Large intestine (tissue), 3 donors: ENCODE measurements at regions not wholly inside any gene's neighbourhood (a gene's known extent, or its start where the extent isn't known, plus 50 kb on each side); places are given as distances from the start of the nearest gene placed in this dataset.
A peak's percentile ranks its signal among the peaks of the same experiment; 100 is the strongest.

Experiments
- DNase-seq, 2 donors: peaks; one replicate each; pipeline versions ENCODE4 v3.0.0 to v3.0.0-alpha.2; 2013
- H3K27ac ChIP-seq: one replicate; pipeline ENCODE4 v1.5.1; 2013; ENCODE audit warnings: low read length
- H3K27me3 ChIP-seq: 2 replicates; pipeline ENCODE4 v1.6.1; 2013; ENCODE audit warnings: low read length; ENCODE audit not compliant: control insufficient read depth, insufficient read depth
- H3K36me3 ChIP-seq: 2 replicates; pipeline ENCODE4 v1.6.1; 2013; ENCODE audit warnings: low read length; ENCODE audit not compliant: control insufficient read depth, insufficient read depth
- H3K4me1 ChIP-seq: one replicate; pipeline ENCODE4 v1.6.1; 2013; ENCODE audit warnings: low read length; ENCODE audit not compliant: control insufficient read depth, insufficient read depth
- H3K4me3 ChIP-seq: one replicate; pipeline ENCODE4 v1.5.1; 2013; ENCODE audit warnings: low read length
- H3K9me3 ChIP-seq: one replicate; pipeline ENCODE4 v1.6.1; 2013; ENCODE audit warnings: mild to moderate bottlenecking, low read depth, low read length, moderate library complexity; ENCODE audit not compliant: control insufficient read depth
- WGBS: methylation state at CpG from one replicate; pipeline ENCODE4 v1.1.5; 2013; ENCODE audit warnings: low lambda C conversion rate; ENCODE audit not compliant: insufficient coverage; 5-methylcytosine and 5-hydroxymethylcytosine counted together

GRCh38 chr13:105552078-105552477 lies 983.4 kb downstream of the EFNB2 start:
- H3K27ac ChIP-seq: no peak overlapping the region
- whole genome bisulfite sequencing: no CpG with 5 or more reads among the region's 12 CpGs
- H3K36me3 ChIP-seq: no peaks in the 10 kb centered on the region
- no peak overlapping the region for H3K4me3 ChIP-seq
- H3K4me1 ChIP-seq: no peaks in the 10 kb centered on the region
- no peak for DNase-seq
- H3K27me3 ChIP-seq: no peaks in the 10 kb centered on the region
- H3K9me3 ChIP-seq: no peaks in the 10 kb centered on the region

DNA sequence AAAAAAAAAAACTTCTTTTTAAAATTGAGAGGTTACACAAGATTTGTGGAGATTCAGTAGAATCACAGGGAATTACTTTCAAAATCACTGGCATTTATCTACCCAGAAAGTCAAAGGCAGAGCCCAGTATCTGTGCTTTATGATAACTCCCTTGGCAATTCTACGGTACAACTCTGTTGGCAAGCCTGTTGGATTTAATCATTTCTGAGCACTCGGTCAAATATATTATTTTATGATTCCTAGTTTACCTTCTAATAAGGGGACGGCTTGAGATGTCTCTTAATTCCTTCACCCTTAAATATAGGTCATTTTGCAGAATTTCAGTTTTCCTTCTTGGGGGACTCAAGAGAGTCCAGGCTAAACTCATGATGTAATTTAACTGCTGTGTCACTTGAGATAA lies 987.6 kb downstream of the EFNB2 start:
- WGBS: no CpG with 5 or more reads among the region's 3 CpGs
- H3K4me3 ChIP-seq: no peak overlapping the region
- DNase-seq: no peak
- H3K36me3 ChIP-seq: no peaks in the 10 kb centered on the region
- H3K4me1 ChIP-seq: no peaks in the 10 kb centered on the region
- H3K27me3 ChIP-seq: no peaks in the 10 kb centered on the region
- no peaks in the 10 kb centered on the region for H3K9me3 ChIP-seq
- H3K27ac ChIP-seq: no peak overlapping the region

DNA sequence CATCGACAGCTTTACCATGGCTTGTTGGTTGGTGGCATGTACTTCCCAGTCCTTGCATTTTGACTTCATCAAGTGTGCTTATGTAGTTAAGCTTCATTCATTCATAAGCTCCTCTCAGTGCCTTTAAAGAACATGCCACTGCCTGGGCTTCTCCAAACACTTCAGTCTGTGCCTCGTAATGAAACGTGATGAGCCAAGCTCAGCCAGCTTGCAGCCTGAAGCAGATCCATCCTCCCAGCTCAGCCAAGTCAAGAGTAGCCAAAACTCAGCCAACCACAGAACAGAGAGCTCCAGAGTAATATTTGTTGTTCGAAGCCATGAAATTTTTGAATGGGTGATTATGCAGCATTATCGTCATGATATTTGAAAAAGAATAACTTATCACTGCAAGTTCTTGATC lies 989.7 kb downstream of the EFNB2 start:
- DNase-seq: no peak
- Histone ChIP-seq H3K27me3 (no peaks in the 10 kb centered on the region), H3K9me3 (no peaks in the 10 kb centered on the region), H3K4me3 (no peak overlapping the region), H3K27ac (no peak overlapping the region), H3K4me1 (no peaks in the 10 kb centered on the region), H3K36me3 (no peaks in the 10 kb centered on the region)
- 83% methylated on average over 1 of the region's 5 CpGs for WGBS

- Histone ChIP-seq H3K9me3 (no peaks in the 10 kb centered on the region), H3K27me3 (no peaks in the 10 kb centered on the region), H3K27ac (no peak overlapping the region), H3K4me3 (no peak overlapping the region), H3K36me3 (no peaks in the 10 kb centered on the region), H3K4me1 (no peaks in the 10 kb centered on the region)
- WGBS: 67% methylated on average over 1 of the region's 2 CpGs
- DNase-seq: no peak
Measured at GRCh38 chr13:105543742-105544141, 991.7 kb downstream of the EFNB2 start.

DNA sequence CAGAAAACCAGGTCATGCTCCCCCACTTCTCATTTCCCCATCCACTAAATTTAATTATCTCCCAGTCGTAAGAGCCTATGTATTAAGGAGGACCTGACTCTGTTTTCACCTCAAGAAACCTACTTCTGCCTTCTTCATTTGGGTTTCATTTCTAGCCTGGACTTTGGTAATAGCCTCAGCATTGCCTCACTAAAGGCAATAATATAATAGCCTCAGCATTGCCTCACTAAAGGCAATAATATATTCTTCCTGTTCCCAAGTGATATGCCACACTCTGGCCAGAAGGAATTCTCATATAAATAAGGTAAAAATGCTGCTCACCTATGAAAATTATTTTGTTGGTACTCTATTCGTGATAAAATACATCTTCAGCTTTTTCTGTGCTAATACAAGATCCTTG lies 993.9 kb downstream of the EFNB2 start:
- H3K36me3 ChIP-seq: no peaks in the 10 kb centered on the region
- H3K4me3 ChIP-seq: no peak overlapping the region
- DNase-seq: peak in 1 of 2 donors; percentile 13
- WGBS: 100% methylated on average over 2 of the region's 2 CpGs
- no peaks in the 10 kb centered on the region for H3K9me3 ChIP-seq
- H3K27ac ChIP-seq: no peak overlapping the region
- no peaks in the 10 kb centered on the region for H3K4me1 ChIP-seq
- no peaks in the 10 kb centered on the region for H3K27me3 ChIP-seq

- no peaks in the 10 kb centered on the region for H3K36me3 ChIP-seq
- no peak overlapping the region for H3K4me3 ChIP-seq
- no peaks in the 10 kb centered on the region for H3K27me3 ChIP-seq
- 80% methylated on average over 1 of the region's 4 CpGs for WGBS
- no peaks in the 10 kb centered on the region for H3K4me1 ChIP-seq
- no peak overlapping the region for H3K27ac ChIP-seq
- no peaks in the 10 kb centered on the region for H3K9me3 ChIP-seq
- DNase-seq: no peak
Measured at GRCh38 chr13:105538346-105538745, 997.1 kb downstream of the EFNB2 start.

GRCh38 chr13:105537113-105537512 lies 998.3 kb downstream of the EFNB2 start:
- H3K4me1 ChIP-seq: no peaks in the 10 kb centered on the region
- no peaks in the 10 kb centered on the region for H3K9me3 ChIP-seq
- H3K27me3 ChIP-seq: no peaks in the 10 kb centered on the region
- no peaks in the 10 kb centered on the region for H3K36me3 ChIP-seq
- no peak for DNase-seq
- no peak overlapping the region for H3K27ac ChIP-seq
- H3K4me3 ChIP-seq: no peak overlapping the region
- WGBS: 65% methylated on average over 5 of the region's 7 CpGs

DNA sequence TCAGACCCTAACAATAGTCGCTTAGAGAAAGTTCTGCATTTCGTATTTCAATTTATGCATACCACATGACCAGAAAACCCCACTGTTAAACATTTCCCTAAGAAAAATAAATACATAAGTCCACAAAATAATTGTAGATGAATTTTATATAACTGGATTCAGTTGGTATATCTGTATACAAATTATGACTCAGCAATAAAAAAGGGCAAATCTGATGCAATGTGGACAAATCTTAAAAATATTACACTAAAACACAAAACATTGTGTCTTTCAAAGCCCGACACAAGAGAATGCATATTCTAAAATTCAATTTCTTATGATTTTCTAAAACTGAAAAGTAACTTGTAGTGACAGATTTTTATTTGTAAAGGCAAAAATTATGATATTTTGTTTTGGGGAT lies 1005.0 kb downstream of the EFNB2 start:
- WGBS: no CpG with 5 or more reads among the region's 3 CpGs
- no peaks in the 10 kb centered on the region for H3K4me1 ChIP-seq
- H3K4me3 ChIP-seq: no peak overlapping the region
- no peak overlapping the region for H3K27ac ChIP-seq
- H3K36me3 ChIP-seq: no peaks in the 10 kb centered on the region
- H3K27me3 ChIP-seq: no peaks in the 10 kb centered on the region
- no peaks in the 10 kb centered on the region for H3K9me3 ChIP-seq
- DNase-seq: no peak

- Histone ChIP-seq H3K27me3 (no peaks in the 10 kb centered on the region), H3K4me3 (no peak overlapping the region), H3K36me3 (no peaks in the 10 kb centered on the region), H3K27ac (no peak overlapping the region), H3K9me3 (no peaks in the 10 kb centered on the region), H3K4me1 (no peaks in the 10 kb centered on the region)
- no CpG with 5 or more reads among the region's 5 CpGs for whole genome bisulfite sequencing
- no peak for DNase-seq
Measured at GRCh38 chr13:105527127-105527526, 1008.3 kb downstream of the EFNB2 start.

DNA sequence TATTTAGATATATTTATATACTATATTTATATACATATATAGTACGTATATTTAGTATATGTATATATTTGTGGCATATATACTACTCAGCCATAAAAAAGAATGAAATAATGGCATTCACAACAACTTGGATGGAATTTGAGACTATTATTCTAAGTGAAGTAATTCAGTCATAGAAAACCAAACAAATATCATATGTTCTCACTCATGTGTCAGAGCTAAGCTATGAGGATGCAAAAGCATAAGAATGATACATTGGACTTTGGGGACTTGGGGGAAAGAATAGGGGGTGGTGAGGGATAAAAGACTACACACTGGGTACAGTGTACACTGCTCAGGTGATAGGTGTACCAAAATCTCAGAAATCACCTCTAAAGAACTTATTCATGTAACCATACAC lies 1015.7 kb downstream of the EFNB2 start:
- no peak for DNase-seq
- no peak overlapping the region for H3K27ac ChIP-seq
- H3K27me3 ChIP-seq: no peaks in the 10 kb centered on the region
- H3K4me3 ChIP-seq: no peak overlapping the region
- no peaks in the 10 kb centered on the region for H3K36me3 ChIP-seq
- no peaks in the 10 kb centered on the region for H3K4me1 ChIP-seq
- 60% methylated on average over 1 of the region's 1 CpG for WGBS
- no peaks in the 10 kb centered on the region for H3K9me3 ChIP-seq

GRCh38 chr13:105518086-105518485 lies 1017.4 kb downstream of the EFNB2 start:
- no peak for DNase-seq
- H3K9me3 ChIP-seq: no peaks in the 10 kb centered on the region
- no peaks in the 10 kb centered on the region for H3K27me3 ChIP-seq
- H3K36me3 ChIP-seq: no peaks in the 10 kb centered on the region
- no CpG with 5 or more reads among the region's 4 CpGs for WGBS
- no peak overlapping the region for H3K4me3 ChIP-seq
- H3K4me1 ChIP-seq: no peaks in the 10 kb centered on the region
- no peak overlapping the region for H3K27ac ChIP-seq
